Cardiac septum (tissue), 1 donor: ENCODE measurements at regions not wholly inside any gene's neighbourhood (a gene's known extent, or its start where the extent isn't known, plus 50 kb on each side); places are given as distances from the start of the nearest gene placed in this dataset.
"Not testable (repeated sequence)": the region's sequence is repeated elsewhere in the genome, so short reads cannot be mapped to it uniquely, and the experiment has no call there.

ENCODE experiments used
- DNase-seq: peaks from one replicate; pipeline ENCODE4 v3.0.0-alpha.2; 2020; ENCODE audit warnings: low spot score
- intact Hi-C: fragments of 100-400 bp; cut with DNase I; formaldehyde crosslinking; loops from one replicate; pipeline ENCODE4 v1.14.0; 2022
- donor health status: DM: no; HTN: no; CAD: no.

- intact Hi-C loops: no loop called here
- DNase-seq: no peak
Measured at GRCh38 chr7:68965351-68965750, 632.9 kb upstream of the AUTS2 start.

- no peak for DNase-seq
- intact Hi-C loops: no loop called here
Measured at GRCh38 chr7:68967598-68967997, 630.7 kb upstream of the AUTS2 start.

GRCh38 chr7:68969571-68969970 lies 628.7 kb upstream of the AUTS2 start:
- DNase-seq: no peak

GRCh38 chr7:68971634-68972340 lies 626.5 kb upstream of the AUTS2 start:
- intact Hi-C loops: no loop called here
- DNase-seq: no peak

More at GRCh38 chr7:68969571-68969970, 628.7 kb upstream of the AUTS2 start:
- intact Hi-C loops: no loop called here

- intact Hi-C loops: no loop called here
- no peak for DNase-seq
Measured at GRCh38 chr7:68977385-68978055, 620.8 kb upstream of the AUTS2 start.

- no peak for DNase-seq
- intact Hi-C loops: no loop called here
Measured at GRCh38 chr7:68978710-68979109, 619.6 kb upstream of the AUTS2 start.

- DNase-seq: no peak
- intact Hi-C loops: no loop called here
Measured at GRCh38 chr7:68980011-68980410, 618.3 kb upstream of the AUTS2 start.

GRCh38 chr7:68980432-68980831 lies 617.8 kb upstream of the AUTS2 start:
- DNase-seq, intact Hi-C loops: not testable (repeated sequence)

- intact Hi-C loops: no loop called here
- no peak for DNase-seq
Measured at GRCh38 chr7:68984306-68984705, 614.0 kb upstream of the AUTS2 start.

GRCh38 chr7:68994841-68995240 lies 603.4 kb upstream of the AUTS2 start:
- intact Hi-C loops: no loop called here
- DNase-seq: no peak

GRCh38 chr7:68998136-68998535 lies 600.1 kb upstream of the AUTS2 start:
- DNase-seq: no peak
- intact Hi-C loops: no loop called here

GRCh38 chr7:69002416-69002815 lies 595.9 kb upstream of the AUTS2 start:
- DNase-seq: no peak
- intact Hi-C loops: no loop called here

GRCh38 chr7:69012149-69012548 lies 586.1 kb upstream of the AUTS2 start:
- intact Hi-C loops: no loop called here
- no peak for DNase-seq

GRCh38 chr7:69017208-69017607 lies 581.1 kb upstream of the AUTS2 start:
- intact Hi-C loops: no loop called here
- DNase-seq: no peak

- intact Hi-C loops: no loop called here
Measured at GRCh38 chr7:69018200-69018599, 580.1 kb upstream of the AUTS2 start.

GRCh38 chr7:69019437-69019836 lies 578.8 kb upstream of the AUTS2 start:
- DNase-seq: no peak
- intact Hi-C loops: no loop called here

More at GRCh38 chr7:69018200-69018599, 580.1 kb upstream of the AUTS2 start:
- no peak for DNase-seq

- no peak for DNase-seq
- intact Hi-C loops: no loop called here
Measured at GRCh38 chr7:69020536-69020935, 577.7 kb upstream of the AUTS2 start.

- intact Hi-C loops: no loop called here
- DNase-seq: no peak
Measured at GRCh38 chr7:69025249-69025648, 573.0 kb upstream of the AUTS2 start.

- intact Hi-C loops: no loop called here
- DNase-seq: no peak
Measured at GRCh38 chr7:69032848-69033247, 565.4 kb upstream of the AUTS2 start.

- DNase-seq: no peak
- intact Hi-C loops: no loop called here
Measured at GRCh38 chr7:69035826-69036225, 562.4 kb upstream of the AUTS2 start.

GRCh38 chr7:69036301-69036700 lies 562.0 kb upstream of the AUTS2 start:
- intact Hi-C loops: no loop called here
- DNase-seq: no peak
